HG03135 (cell line): ENCODE measurements at regions not wholly inside any gene's neighbourhood (a gene's known extent, or its start where the extent isn't known, plus 50 kb on each side); places are given as distances from the start of the nearest gene placed in this dataset.

ENCODE experiments used
- ATAC-seq: cut with Tn5 transposase; IDR thresholded peaks from one replicate; pipeline ENCODE4 v1.9.1; 2021; ENCODE audit warnings: mild to moderate bottlenecking, moderate library complexity; ENCODE audit not compliant: unreplicated experiment

DNA sequence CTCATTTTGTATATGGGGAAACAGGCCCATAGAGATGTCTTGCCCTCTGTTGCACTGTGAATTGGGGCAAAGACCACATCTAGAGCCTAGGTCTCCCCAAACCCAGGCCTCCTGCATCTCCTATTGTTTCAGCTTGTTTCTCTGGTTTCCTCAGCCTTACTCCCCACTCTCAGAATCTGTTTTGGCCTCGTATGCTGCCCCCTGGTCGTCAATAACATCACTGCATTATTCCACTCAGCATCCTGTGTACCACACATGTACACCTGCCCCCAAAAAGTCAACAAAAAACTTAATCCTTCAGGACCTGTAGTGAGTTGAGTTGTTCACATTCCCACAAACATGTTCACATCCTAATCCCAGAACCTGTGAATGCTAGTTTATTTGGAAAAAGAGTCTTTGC lies 184.8 kb downstream of the BRINP2 start:
- no peak for ATAC-seq

DNA sequence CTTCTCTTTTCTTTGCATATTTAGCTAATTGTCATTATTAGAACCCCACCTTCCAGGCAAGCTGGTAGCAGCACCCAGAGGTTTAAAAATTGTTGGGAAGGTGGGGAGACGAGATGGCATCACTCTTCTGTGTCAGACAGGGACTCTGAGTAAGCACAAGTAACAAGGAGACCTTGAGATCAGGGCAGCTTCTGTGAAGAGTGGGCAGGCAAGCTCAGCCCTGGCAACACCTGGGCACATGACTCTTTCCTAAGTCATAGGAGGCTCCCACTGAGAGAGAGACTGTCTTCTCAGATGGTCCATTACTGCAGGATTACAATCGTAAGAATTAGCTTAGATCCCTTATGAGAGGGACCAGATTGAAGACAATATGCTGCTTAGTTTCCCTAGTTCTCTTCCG lies 183.5 kb downstream of the BRINP2 start:
- no peak for ATAC-seq

DNA sequence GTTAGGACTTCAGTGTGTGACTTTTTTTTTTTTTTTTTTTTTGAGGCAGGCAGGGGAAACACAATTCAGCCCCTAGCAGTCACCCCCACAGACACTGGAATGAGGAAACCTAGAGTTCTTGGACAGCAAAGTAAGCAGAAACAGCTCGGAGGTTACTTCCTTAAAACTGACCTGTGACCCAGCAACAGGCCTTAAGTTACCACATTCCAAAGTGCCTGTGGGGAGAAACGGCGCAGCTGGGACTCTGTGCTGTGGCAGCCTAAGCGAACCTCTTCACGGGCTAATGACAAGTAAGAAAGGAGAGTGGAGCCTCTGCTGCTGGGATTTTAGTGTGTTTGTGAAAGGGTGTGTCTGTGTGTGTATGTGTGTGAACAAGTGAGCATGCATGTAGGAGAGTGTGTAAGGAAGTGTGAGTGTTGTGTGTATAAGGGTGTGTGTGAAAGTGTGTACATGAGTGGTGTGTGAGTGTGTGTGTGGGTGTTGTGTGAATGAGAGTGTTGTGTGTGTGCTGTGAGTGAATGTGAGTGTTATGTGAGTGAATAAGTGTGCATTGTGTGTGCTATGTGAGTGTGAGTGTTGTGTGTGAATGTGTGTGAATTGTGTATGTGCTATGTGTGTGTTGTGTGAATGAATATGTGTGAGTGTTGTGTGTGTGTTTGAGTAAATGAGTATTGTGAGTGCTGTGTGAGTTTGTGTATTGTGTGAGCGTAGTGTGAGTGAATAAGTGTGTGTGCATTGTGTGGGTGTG lies 180.8 kb downstream of the BRINP2 start:
- ATAC-seq, result no peak

DNA sequence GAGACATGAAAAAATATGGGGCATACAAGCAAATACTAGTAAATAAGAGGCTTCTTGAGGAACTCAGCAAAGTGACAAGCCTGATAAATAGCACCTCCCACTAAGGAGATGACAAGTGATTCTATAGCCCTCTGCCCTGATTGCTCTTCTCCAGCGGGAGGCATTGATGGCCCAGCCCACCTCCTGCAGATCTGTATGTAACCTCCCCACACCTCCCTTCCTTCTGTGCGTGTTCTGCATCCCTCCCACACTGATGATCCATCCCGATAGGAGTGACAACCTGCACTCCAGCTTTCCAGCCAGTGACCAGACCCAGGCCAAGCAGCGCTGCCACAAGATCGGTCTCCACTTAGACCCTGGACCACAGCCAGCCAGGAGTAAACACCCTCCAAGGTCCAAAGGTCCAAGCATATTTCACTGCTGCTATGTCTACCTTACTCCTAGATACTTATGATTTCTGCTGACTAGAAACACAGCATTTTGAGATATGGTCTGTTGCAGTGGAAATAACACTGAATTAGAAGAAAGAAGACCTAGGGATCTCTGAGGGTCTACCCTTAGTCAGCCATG lies 176.1 kb downstream of the BRINP2 start:
- ATAC-seq, result no peak

DNA sequence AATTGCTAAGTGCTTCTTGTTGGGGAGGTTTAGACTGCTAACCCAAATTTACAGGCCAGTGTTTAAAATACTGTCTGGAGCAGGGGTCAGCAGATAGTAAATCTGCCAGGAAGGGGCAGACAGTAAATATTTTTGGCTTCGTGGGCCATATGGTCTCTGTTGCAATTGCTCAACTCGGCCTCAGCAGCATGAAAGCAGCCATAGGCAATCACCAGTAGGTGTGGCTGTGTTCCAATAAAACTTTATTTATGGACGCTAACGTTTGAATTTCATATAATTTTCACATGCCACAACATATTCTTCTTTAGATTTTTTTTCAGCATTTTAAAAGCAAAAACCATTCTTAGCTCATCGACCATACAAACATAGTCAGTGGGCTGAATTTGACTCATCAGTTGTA lies 172.7 kb downstream of the BRINP2 start:
- no peak for ATAC-seq

DNA sequence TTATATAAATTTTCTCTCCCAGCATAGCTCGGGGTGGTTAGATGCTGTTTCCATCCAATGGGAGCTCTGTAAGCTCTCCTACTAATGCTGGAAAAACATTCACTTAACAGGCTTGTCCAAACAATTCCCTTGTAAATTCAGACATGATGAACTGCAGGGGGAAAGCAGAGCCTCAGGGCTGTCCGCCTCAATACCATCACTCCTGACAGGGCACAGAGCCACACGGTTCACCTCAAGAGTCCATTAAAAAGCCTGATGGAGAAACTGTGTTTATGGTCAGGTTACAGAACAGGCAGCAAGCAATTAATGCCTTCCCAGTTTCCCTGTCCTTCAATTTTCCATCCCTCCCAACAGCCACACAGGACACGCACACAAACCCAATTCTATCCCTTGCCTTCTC lies 171.0 kb downstream of the BRINP2 start:
- no peak for ATAC-seq

DNA sequence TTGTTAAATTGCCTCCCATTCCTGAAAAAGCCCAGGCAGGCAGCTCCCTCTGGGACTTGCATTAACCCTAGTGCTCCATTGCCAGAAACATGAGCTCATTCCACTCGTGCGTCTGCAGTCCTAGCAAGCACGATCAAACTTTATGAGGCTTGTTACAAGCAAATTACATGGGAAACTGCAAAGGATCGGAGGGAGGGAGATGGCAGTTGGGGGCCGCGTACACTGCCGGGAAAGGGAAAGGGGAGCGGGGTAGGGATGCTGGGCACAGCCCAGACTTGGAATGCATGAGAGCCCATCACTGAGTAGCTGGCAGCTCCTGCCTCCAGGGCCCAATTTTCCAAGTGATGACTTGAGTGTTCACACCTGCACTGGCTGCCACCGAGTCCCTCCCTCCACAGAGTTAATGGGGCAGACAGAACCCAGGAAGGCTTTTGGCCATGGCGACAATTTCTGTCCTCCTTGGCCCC lies 169.9 kb downstream of the BRINP2 start:
- no peak for ATAC-seq

DNA sequence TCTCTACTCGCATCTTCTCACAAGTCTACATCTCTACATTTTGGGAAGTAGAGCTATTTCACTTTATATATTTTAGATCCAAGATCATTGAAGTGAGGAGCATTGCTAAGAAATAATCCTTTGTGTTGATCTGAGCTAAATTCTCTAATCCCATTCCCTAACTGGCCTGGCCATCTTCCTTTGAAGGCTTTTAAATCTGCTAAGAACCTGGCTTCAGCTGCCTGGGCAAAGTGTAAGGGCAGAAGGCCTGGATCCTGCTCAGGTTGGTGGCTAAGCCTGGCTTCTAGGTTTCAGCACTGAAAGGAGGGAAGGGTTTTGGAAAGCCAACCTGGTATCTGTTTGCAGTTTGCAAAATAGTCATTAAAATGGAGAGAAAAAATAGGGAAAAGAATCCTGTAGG lies 167.6 kb downstream of the BRINP2 start:
- ATAC-seq, result no peak

DNA sequence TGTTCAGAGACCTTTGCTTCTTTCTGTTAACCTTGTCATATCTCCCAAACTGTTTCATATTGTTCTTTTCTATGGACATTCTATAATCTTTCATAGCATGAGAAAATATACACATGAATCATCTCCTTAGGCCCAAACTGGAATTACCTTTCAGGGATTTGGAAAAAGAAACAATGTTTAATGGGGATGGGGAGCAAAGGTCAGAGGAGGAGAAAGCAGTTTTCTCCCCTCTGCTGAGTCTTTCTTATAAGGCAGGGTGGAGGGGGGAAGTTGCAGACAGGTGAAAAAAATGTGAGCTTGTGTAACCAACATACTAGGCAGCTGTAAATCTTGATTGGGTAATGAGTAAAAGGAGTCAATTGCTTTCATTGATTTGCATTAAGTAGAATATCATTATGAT lies 164.1 kb downstream of the BRINP2 start:
- ATAC-seq, result no peak

DNA sequence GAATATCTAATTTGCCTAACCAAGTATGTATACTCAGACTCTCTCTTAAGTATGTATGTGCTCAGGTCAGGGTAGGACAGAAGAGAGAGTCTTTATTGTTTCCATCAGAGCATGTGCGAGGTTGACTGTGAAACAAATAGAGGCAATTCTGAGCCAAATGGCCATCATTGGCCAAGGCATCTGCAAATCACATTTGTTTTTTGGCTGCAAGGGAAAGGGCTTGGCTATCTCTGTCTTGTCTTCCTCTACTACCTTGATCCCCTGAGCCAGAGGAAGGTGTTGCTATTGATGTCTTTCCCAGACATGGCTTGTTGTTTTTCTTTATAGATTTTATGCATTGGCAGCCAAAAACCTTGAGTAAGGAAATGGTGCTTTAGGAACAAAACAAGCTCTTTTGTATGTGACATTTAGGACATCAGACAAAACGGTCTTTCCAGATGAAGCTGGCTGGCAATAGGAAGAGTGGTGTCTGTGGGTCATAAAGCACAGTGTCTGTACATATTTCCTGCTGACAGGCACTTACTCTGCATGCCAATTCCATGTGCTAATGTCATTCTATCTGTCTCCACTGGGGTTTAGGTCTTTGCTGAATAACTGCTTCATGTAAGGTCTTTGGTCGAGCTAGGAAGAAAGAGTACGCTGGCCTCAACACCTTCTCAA lies 163.3 kb downstream of the BRINP2 start:
- ATAC-seq, result no peak
